OCI-LY1 (cell line): ENCODE measurements at regions not wholly inside any gene's neighbourhood (a gene's known extent, or its start where the extent isn't known, plus 50 kb on each side); places are given as distances from the start of the nearest gene placed in this dataset.

Source experiments
- H2AFZ ChIP-seq: fragments of 200-600 bp; sonication (generic), shearing (Covaris generic); 2 replicates; pipeline ENCODE4 v1.6.0; 2014; ENCODE audit warnings: antibody characterized with exemption, mild to moderate bottlenecking, low read length
- H3F3A ChIP-seq: fragments of 200-600 bp; sonication (generic), shearing (Covaris generic); 2 replicates; pipeline ENCODE4 v1.6.0; 2014; ENCODE audit warnings: mild to moderate bottlenecking, antibody characterized with exemption, low read length, moderate library complexity; ENCODE audit not compliant: insufficient read depth
- H3K27ac ChIP-seq: fragments of 200-600 bp; sonication (generic); 2 replicates; pipeline ENCODE4 v1.5.1; 2014; ENCODE audit warnings: low read length, mixed run types, mild to moderate bottlenecking, low read depth; ENCODE audit not compliant: poor library complexity, severe bottlenecking
- H3K27me3 ChIP-seq: fragments of 200-600 bp; sonication (generic); 2 replicates; pipeline ENCODE4 v1.6.0; 2014; ENCODE audit warnings: antibody characterized with exemption, mild to moderate bottlenecking, low read length, moderate library complexity; ENCODE audit not compliant: insufficient read depth
- H3K36me3 ChIP-seq: fragments of 200-600 bp; sonication (generic); 2 replicates; pipeline ENCODE4 v1.6.1; 2014; ENCODE audit warnings: mild to moderate bottlenecking, antibody characterized with exemption, low read length, moderate library complexity, mixed read lengths; ENCODE audit not compliant: insufficient read depth
- H3K4me1 ChIP-seq: fragments of 200-600 bp; sonication (generic); 2 replicates; pipeline ENCODE4 v1.5.1; 2014; ENCODE audit warnings: mild to moderate bottlenecking, low read length, moderate library complexity; ENCODE audit not compliant: insufficient read depth, severe bottlenecking
- H3K4me2 ChIP-seq: fragments of 200-600 bp; sonication (generic), shearing (Covaris generic); 2 replicates; pipeline ENCODE4 v1.6.1; 2014; ENCODE audit warnings: low read length
- H3K4me3 ChIP-seq: fragments of 200-600 bp; sonication (generic); 2 replicates; pipeline ENCODE4 v1.5.1; 2014; ENCODE audit warnings: low read length, low read depth, mild to moderate bottlenecking, mixed read lengths; ENCODE audit not compliant: poor library complexity, severe bottlenecking
- H3K79me2 ChIP-seq: fragments of 200-600 bp; shearing (Covaris generic); 2 replicates; pipeline ENCODE4 v1.6.1; 2016; ENCODE audit warnings: mixed run types, low read length, mixed read lengths; ENCODE audit not compliant: insufficient read depth
- H3K9ac ChIP-seq: fragments of 200-600 bp; sonication (generic), shearing (Covaris generic); 2 replicates; pipeline ENCODE4 v1.6.1; 2014; ENCODE audit warnings: mild to moderate bottlenecking, low read length, mixed read lengths
- H3K9me2 ChIP-seq: fragments of 200-600 bp; sonication (generic), shearing (Covaris generic); 2 replicates; pipeline ENCODE4 v1.6.1; 2014; ENCODE audit warnings: low read depth, mild to moderate bottlenecking, low read length, mixed read lengths
- H3K9me3 ChIP-seq: fragments of 200-600 bp; shearing (Covaris generic); 2 replicates; pipeline ENCODE4 v1.6.1; 2014; ENCODE audit warnings: low read length, mixed read lengths
- H4K20me1 ChIP-seq: fragments of 200-600 bp; sonication (generic), shearing (Covaris generic); 2 replicates; pipeline ENCODE4 v1.6.0; 2016; ENCODE audit warnings: mild to moderate bottlenecking, low read length; ENCODE audit not compliant: insufficient read depth
- CTCF ChIP-seq: fragments of 200-600 bp; sonication (generic), shearing (Covaris generic); IDR thresholded peaks from 2 replicates; pipeline ENCODE4 v1.5.1; 2017; ENCODE audit warnings: mild to moderate bottlenecking, antibody characterized with exemption, low read length, moderate library complexity, mixed read lengths
- EZH2 ChIP-seq: fragments of 200-600 bp; sonication (generic), shearing (Covaris generic); IDR thresholded peaks from 2 replicates; pipeline ENCODE4 v1.8.0; 2017; ENCODE audit warnings: borderline replicate concordance, mixed run types, mild to moderate bottlenecking, antibody characterized with exemption, low read length, moderate library complexity, mixed read lengths

GRCh38 chr15:93848076-93848475, 383.3 kb upstream of the MCTP2 start:
- no peaks in the 10 kb centered on the region for H3K9me3 ChIP-seq
- H3K9ac ChIP-seq: no peak overlapping the region
- H3K27ac ChIP-seq: no peak overlapping the region
- no peak overlapping the region for H2AFZ ChIP-seq
- no peaks in the 10 kb centered on the region for H3K27me3 ChIP-seq
- no peaks in the 10 kb centered on the region for H4K20me1 ChIP-seq
- H3K4me2 ChIP-seq: no peak overlapping the region
- no peaks in the 10 kb centered on the region for H3K4me1 ChIP-seq
- H3K36me3 ChIP-seq: no peaks in the 10 kb centered on the region
- no peak for TF ChIP-seq EZH2
- no peak for TF ChIP-seq CTCF
- no peaks in the 10 kb centered on the region for H3K9me2 ChIP-seq
- H3K79me2 ChIP-seq: no peaks in the 10 kb centered on the region
- H3F3A ChIP-seq: no peaks in the 10 kb centered on the region
- H3K4me3 ChIP-seq: no peak overlapping the region

- Histone ChIP-seq H3K4me3 (no peak overlapping the region), H3K27me3 (no peaks in the 10 kb centered on the region), H3K9me2 (no peaks in the 10 kb centered on the region), H3K9ac (no peak overlapping the region), H2AFZ (no peak overlapping the region), H3F3A (no peaks in the 10 kb centered on the region), H3K36me3 (no peaks in the 10 kb centered on the region), H3K79me2 (no peaks in the 10 kb centered on the region), H3K27ac (no peak overlapping the region), H4K20me1 (no peaks in the 10 kb centered on the region), H3K4me2 (no peak overlapping the region), H3K9me3 (no peaks in the 10 kb centered on the region), H3K4me1 (no peaks in the 10 kb centered on the region)
- TF ChIP-seq CTCF: no peak
- no peak for TF ChIP-seq EZH2
These were observed 385.2 kb upstream of the MCTP2 start for GRCh38 chr15:93846148-93846547.

- H3F3A ChIP-seq: no peaks in the 10 kb centered on the region
- H3K9me2 ChIP-seq: no peaks in the 10 kb centered on the region
- H2AFZ ChIP-seq: no peak overlapping the region
- H3K9ac ChIP-seq: no peak overlapping the region
- H3K9me3 ChIP-seq: no peaks in the 10 kb centered on the region
- no peak overlapping the region for H3K27ac ChIP-seq
- H3K27me3 ChIP-seq: no peaks in the 10 kb centered on the region
- H3K79me2 ChIP-seq: no peaks in the 10 kb centered on the region
- TF ChIP-seq EZH2 (no peak), CTCF (no peak)
- no peaks in the 10 kb centered on the region for H4K20me1 ChIP-seq
- no peaks in the 10 kb centered on the region for H3K4me1 ChIP-seq
- no peak overlapping the region for H3K4me2 ChIP-seq
- no peaks in the 10 kb centered on the region for H3K36me3 ChIP-seq
- no peak overlapping the region for H3K4me3 ChIP-seq
These were observed 393.9 kb upstream of the MCTP2 start for GRCh38 chr15:93837450-93837849.
